ENCODE measurements at regions not wholly inside any gene's neighbourhood (a gene's known extent, or its start where the extent isn't known, plus 50 kb on each side); places are given as distances from the start of the nearest gene placed in this dataset.
A peak's percentile ranks its signal among the peaks of the same experiment; 100 is the strongest.

DNA sequence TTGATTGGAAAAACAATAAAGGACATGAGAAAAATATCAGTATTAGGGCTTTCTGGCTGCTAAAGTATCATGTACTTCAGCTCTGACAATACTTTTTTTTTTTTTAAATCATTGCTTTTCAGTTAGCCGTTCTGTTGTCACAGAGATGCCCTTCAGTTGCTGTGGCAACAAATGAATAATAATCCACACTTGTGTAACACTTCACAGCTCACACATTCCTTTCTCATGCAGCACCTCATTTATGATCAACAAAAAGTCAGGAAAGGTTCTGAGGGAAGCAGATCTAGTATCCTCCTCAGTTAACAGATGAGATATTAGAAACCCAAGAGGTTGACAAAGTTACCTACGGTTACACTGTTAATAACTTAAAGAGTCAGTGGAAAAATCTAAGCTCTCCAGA, 444.2 kb upstream of the SLIT2 start:
- ChIA-PET CTCF (no interaction called here), POLR2A (ENCODE audit: unreplicated experiment) (no interaction called here)
- DNase-seq = peak in 1 of 2 experiments; percentile 66
- no peaks in the 10 kb centered on the region for H3K4me1 ChIP-seq (replicated peaks; ENCODE audit: insufficient read depth)
- no peaks in the 10 kb centered on the region for H3K36me3 ChIP-seq (ENCODE audit: low read depth)
- H3K9me2 ChIP-seq (ENCODE audit: insufficient read depth) = no peaks in the 10 kb centered on the region
- no peak overlapping the region for H2AFZ ChIP-seq
- H3K79me2 ChIP-seq (ENCODE audit: low read depth) = no peaks in the 10 kb centered on the region
- no peaks in the 10 kb centered on the region for H3K9me3 ChIP-seq (ENCODE audit: insufficient read depth, low read depth)
- no peak overlapping the region for H3K4me2 ChIP-seq
- intact Hi-C loops (cut with micrococcal nuclease; ENCODE audit: unreplicated experiment) = loop anchor here (1.0 kb wide), 2 partner anchors 31 to 441 kb away; no protein-coding TSS in a partner anchor
- H3K27ac ChIP-seq = no peak overlapping the region
- no peak overlapping the region for H3K4me3 ChIP-seq
- TF ChIP-seq EZH2 (IDR thresholded peaks at IDR 0.05; ENCODE audit: low read depth) (no peak), CTCF (conservative IDR thresholded peaks at IDR 0.05) (no peak)
- BruUV-seq (replicated peaks) = no TSS peak
- no peaks in the 10 kb centered on the region for H4K20me1 ChIP-seq (ENCODE audit: insufficient read depth)
- H3K27me3 ChIP-seq (ENCODE audit: insufficient read depth, low read depth) = no peaks in the 10 kb centered on the region
- no peaks in the 10 kb centered on the region for H3F3A ChIP-seq (ENCODE audit: insufficient read depth, low read depth)

DNA sequence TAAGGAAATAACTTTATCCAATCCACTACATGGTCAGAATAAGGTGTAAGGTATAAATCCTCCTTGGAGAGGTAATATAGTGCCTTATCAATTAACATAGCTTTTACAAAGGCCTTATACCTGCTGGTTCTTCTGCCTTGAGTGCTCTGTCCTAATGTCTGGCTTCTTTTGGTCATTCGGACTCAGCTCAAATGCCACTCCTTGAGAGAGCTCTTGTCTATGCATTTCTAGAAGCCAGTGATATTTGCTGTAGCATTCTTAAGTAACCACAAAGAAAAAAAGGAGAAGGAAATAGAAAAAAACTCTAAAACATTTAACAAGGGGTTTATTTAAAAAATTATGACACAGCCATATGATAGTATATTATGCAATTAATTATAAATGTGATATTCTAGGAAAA, 444.8 kb upstream of the SLIT2 start:
- Histone ChIP-seq H3K4me3 (no peak overlapping the region), H3K27me3 (ENCODE audit: insufficient read depth, low read depth) (no peaks in the 10 kb centered on the region), H3K79me2 (ENCODE audit: low read depth) (no peaks in the 10 kb centered on the region), H4K20me1 (ENCODE audit: insufficient read depth) (no peaks in the 10 kb centered on the region), H3K4me2 (no peak overlapping the region), H3K27ac (no peak overlapping the region), H3K9me2 (ENCODE audit: insufficient read depth) (no peaks in the 10 kb centered on the region), H3K36me3 (ENCODE audit: low read depth) (no peaks in the 10 kb centered on the region), H3K9me3 (ENCODE audit: insufficient read depth, low read depth) (no peaks in the 10 kb centered on the region), H2AFZ (no peak overlapping the region), H3F3A (ENCODE audit: insufficient read depth, low read depth) (no peaks in the 10 kb centered on the region), H3K4me1 (replicated peaks; ENCODE audit: insufficient read depth) (no peaks in the 10 kb centered on the region)
- DNase-seq = peak in 1 of 2 experiments; percentile 36
- BruUV-seq (replicated peaks) = no TSS peak
- intact Hi-C loops (cut with micrococcal nuclease; ENCODE audit: unreplicated experiment) = loop anchor here (1.0 kb wide), 2 partner anchors 31 to 441 kb away; no protein-coding TSS in a partner anchor
- CTCF ChIA-PET = no interaction called here
- POLR2A ChIA-PET (ENCODE audit: unreplicated experiment) = no interaction called here
- TF ChIP-seq EZH2 (IDR thresholded peaks at IDR 0.05; ENCODE audit: low read depth) (no peak), CTCF (conservative IDR thresholded peaks at IDR 0.05) (no peak)

DNA sequence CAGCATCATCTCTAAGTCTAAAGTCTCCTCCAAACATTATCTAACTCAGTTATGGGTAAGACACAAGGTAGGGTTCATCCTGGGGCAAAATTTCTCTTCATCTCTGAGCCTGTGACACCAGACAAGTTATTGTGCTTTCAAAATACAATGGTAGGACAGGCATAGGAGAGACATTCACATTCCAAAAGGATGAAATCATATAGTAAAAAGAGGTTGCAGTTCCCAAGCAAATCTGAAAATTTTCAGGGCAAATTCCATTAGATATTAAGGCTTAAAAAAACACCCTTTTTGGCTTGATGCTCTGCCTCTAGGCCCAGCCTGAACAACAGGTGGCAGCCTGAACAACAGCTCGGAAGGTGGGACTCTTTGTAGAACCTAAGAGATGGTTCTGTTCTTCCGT, 448.3 kb upstream of the SLIT2 start:
- H3K27me3 ChIP-seq (ENCODE audit: insufficient read depth, low read depth) = no peaks in the 10 kb centered on the region
- no peaks in the 10 kb centered on the region for H3K36me3 ChIP-seq (ENCODE audit: low read depth)
- H3K27ac ChIP-seq = no peak overlapping the region
- POLR2A ChIA-PET (ENCODE audit: unreplicated experiment) = no interaction called here
- no peaks in the 10 kb centered on the region for H3F3A ChIP-seq (ENCODE audit: insufficient read depth, low read depth)
- H3K9me2 ChIP-seq (ENCODE audit: insufficient read depth) = no peaks in the 10 kb centered on the region
- CTCF ChIA-PET = no interaction called here
- no peak overlapping the region for H3K4me3 ChIP-seq
- no peak overlapping the region for H3K4me2 ChIP-seq
- H3K9me3 ChIP-seq (ENCODE audit: insufficient read depth, low read depth) = no peaks in the 10 kb centered on the region
- no peaks in the 10 kb centered on the region for H3K4me1 ChIP-seq (replicated peaks; ENCODE audit: insufficient read depth)
- H3K79me2 ChIP-seq (ENCODE audit: low read depth) = no peaks in the 10 kb centered on the region
- intact Hi-C loops (cut with micrococcal nuclease; ENCODE audit: unreplicated experiment) = no loop called here
- DNase-seq = no peak
- H2AFZ ChIP-seq = no peak overlapping the region
- no TSS peak for BruUV-seq (replicated peaks)
- no peak for TF ChIP-seq CTCF (conservative IDR thresholded peaks at IDR 0.05)
- no peak for TF ChIP-seq EZH2 (IDR thresholded peaks at IDR 0.05; ENCODE audit: low read depth)
- no peaks in the 10 kb centered on the region for H4K20me1 ChIP-seq (ENCODE audit: insufficient read depth)

All from PC-9 (cell line).